ENCODE measurements at regions not wholly inside any gene's neighbourhood (a gene's known extent, or its start where the extent isn't known, plus 50 kb on each side); places are given as distances from the start of the nearest gene placed in this dataset.

- DNase-seq (ENCODE audit: low read depth): peak; percentile 77
Observed at GRCh38 chr13:99123101-99124045, 77.3 kb upstream of the UBAC2 start.

- no peak for DNase-seq (ENCODE audit: low read depth)
Observed at GRCh38 chr13:99124046-99124400, 76.6 kb upstream of the UBAC2 start.

GRCh38 chr13:99124794-99125316 lies 75.8 kb upstream of the UBAC2 start:
- DNase-seq (ENCODE audit: low read depth): peak; percentile 72

GRCh38 chr13:99125326-99125915 lies 75.2 kb upstream of the UBAC2 start:
- DNase-seq (ENCODE audit: low read depth): no peak

GRCh38 chr13:99126821-99127220 lies 73.8 kb upstream of the UBAC2 start:
- DNase-seq (ENCODE audit: low read depth): no peak

GRCh38 chr13:99129050-99129449 lies 71.6 kb upstream of the UBAC2 start:
- no peak for DNase-seq (ENCODE audit: low read depth)

- DNase-seq (ENCODE audit: low read depth): no peak
Observed at GRCh38 chr13:99129951-99130350, 70.7 kb upstream of the UBAC2 start.

- DNase-seq (ENCODE audit: low read depth): no peak
Observed at GRCh38 chr13:99131410-99131809, 69.2 kb upstream of the UBAC2 start.

- DNase-seq (ENCODE audit: low read depth): no peak
Observed at GRCh38 chr13:99132295-99132835, 68.3 kb upstream of the UBAC2 start.

- DNase-seq (ENCODE audit: low read depth): no peak
Observed at GRCh38 chr13:99133230-99133629, 67.4 kb upstream of the UBAC2 start.

- no peak for DNase-seq (ENCODE audit: low read depth)
Observed at GRCh38 chr13:99133848-99134247, 66.8 kb upstream of the UBAC2 start.

GRCh38 chr13:99135591-99135990 lies 65.1 kb upstream of the UBAC2 start:
- DNase-seq (ENCODE audit: low read depth): no peak

GRCh38 chr13:99136427-99136954 lies 64.2 kb upstream of the UBAC2 start:
- no peak for DNase-seq (ENCODE audit: low read depth)

- DNase-seq (ENCODE audit: low read depth): no peak
Observed at GRCh38 chr13:99140831-99141230, 59.8 kb upstream of the UBAC2 start.

- DNase-seq (ENCODE audit: low read depth): no peak
Observed at GRCh38 chr13:99143904-99144303, 56.8 kb upstream of the UBAC2 start.

- no peak for DNase-seq (ENCODE audit: low read depth)
Observed at GRCh38 chr13:99144306-99144705, 56.3 kb upstream of the UBAC2 start.

GRCh38 chr13:99145461-99145860 lies 55.2 kb upstream of the UBAC2 start:
- no peak for DNase-seq (ENCODE audit: low read depth)

- peak; percentile 94 for DNase-seq (ENCODE audit: low read depth)
Observed at GRCh38 chr13:99150575-99151361, 49.9 kb upstream of the UBAC2 start.

Data from M059J (cell line).